Esophagus (tissue), 2 donors: ENCODE measurements at regions not wholly inside any gene's neighbourhood (a gene's known extent, or its start where the extent isn't known, plus 50 kb on each side); places are given as distances from the start of the nearest gene placed in this dataset.
"Not testable (repeated sequence)": the region's sequence is repeated elsewhere in the genome, so short reads cannot be mapped to it uniquely, and the experiment has no call there.

ENCODE experiments used
- H3K27ac ChIP-seq, 2 donors: one replicate each; pipeline ENCODE4 v1.5.1; 2013; ENCODE audit warnings: low read depth in 2 of 2, mild to moderate bottlenecking in 2 of 2, inconsistent platforms in 1 of 2, low read length in 1 of 2, moderate library complexity in 1 of 2
- H3K27me3 ChIP-seq, 2 donors: one replicate each; pipeline ENCODE4 v1.6.1; 2013; ENCODE audit warnings: low read length in 2 of 2, control low read depth in 1 of 2, mild to moderate bottlenecking in 1 of 2; ENCODE audit not compliant: insufficient read depth in 2 of 2, control insufficient read depth in 1 of 2
- H3K36me3 ChIP-seq, 2 donors: one replicate each; pipeline ENCODE4 v1.6.1; 2013; ENCODE audit warnings: low read length in 1 of 2; ENCODE audit not compliant: control insufficient read depth in 2 of 2, insufficient read depth in 2 of 2
- H3K4me1 ChIP-seq, 2 donors: one replicate each; pipeline ENCODE4 v1.6.1; 2013; ENCODE audit warnings: low read length in 1 of 2; ENCODE audit not compliant: control insufficient read depth in 2 of 2, insufficient read depth in 2 of 2
- H3K4me3 ChIP-seq, 2 donors: one replicate each; pipeline ENCODE4 v1.5.1; 2013; ENCODE audit warnings: low read length in 2 of 2, mild to moderate bottlenecking in 2 of 2, low read depth in 1 of 2, moderate library complexity in 1 of 2
- H3K9me3 ChIP-seq, 2 donors: one replicate each; pipeline ENCODE4 v1.6.1; 2013; ENCODE audit warnings: mild to moderate bottlenecking in 2 of 2, low read depth in 1 of 2, low read length in 1 of 2, moderate library complexity in 1 of 2; ENCODE audit not compliant: control insufficient read depth in 2 of 2, insufficient read depth in 1 of 2
- WGBS, 2 donors: extraction: QIAGEN DNeasy Blood & Tissue Kit; methylation state at CpG; one replicate each; pipeline ENCODE4 v1.1.7; 2013; 5-methylcytosine and 5-hydroxymethylcytosine counted together
- donor health status: healthy with polysubstance abuse.
- donor health status: Bipolar disorder and iron deficiency.

- WGBS, 2 donors: 88 to 89% methylated on average over 21 of the region's 21 CpGs
Measured at GRCh38 chr6:168190014-168190405, 111.0 kb upstream of the FRMD1 start.

GRCh38 chr6:168189200-168190013 is 110.4 kb upstream of the FRMD1 start:
- Histone ChIP-seq H3K36me3 (no peaks in the 10 kb centered on the region), H3K27ac (no peak overlapping the region), H3K4me1 (no peaks in the 10 kb centered on the region), H3K27me3 (no peaks in the 10 kb centered on the region), H3K9me3 (peaks cover 0 to 3% of the 10 kb centered on the region in 2 donors), H3K4me3 (no peak overlapping the region)
- WGBS, 2 donors: 88 to 91% methylated on average over 10 of the region's 10 CpGs

More at GRCh38 chr6:168190014-168190405, 111.0 kb upstream of the FRMD1 start:
- H3K9me3 ChIP-seq: peaks cover 0 to 3% of the 10 kb centered on the region in 2 donors
- H3K4me1 ChIP-seq: no peaks in the 10 kb centered on the region
- no peak overlapping the region for H3K27ac ChIP-seq
- no peaks in the 10 kb centered on the region for H3K36me3 ChIP-seq
- no peak overlapping the region for H3K4me3 ChIP-seq
- H3K27me3 ChIP-seq: no peaks in the 10 kb centered on the region

- H3K9me3 ChIP-seq: peaks cover 0 to 3% of the 10 kb centered on the region in 2 donors
- no peaks in the 10 kb centered on the region for H3K36me3 ChIP-seq
- H3K4me1 ChIP-seq: no peaks in the 10 kb centered on the region
- no peak overlapping the region for H3K4me3 ChIP-seq
- H3K27ac ChIP-seq: no peak overlapping the region
- WGBS, 2 donors: 85 to 87% methylated on average over 17 of the region's 17 CpGs
- no peaks in the 10 kb centered on the region for H3K27me3 ChIP-seq
Measured at GRCh38 chr6:168188369-168189199, 109.6 kb upstream of the FRMD1 start.

- H3K9me3 ChIP-seq: peaks cover 0 to 3% of the 10 kb centered on the region in 2 donors
- 78 to 95% methylated on average over 5 of the region's 5 CpGs for WGBS, 2 donors
- no peaks in the 10 kb centered on the region for H3K27me3 ChIP-seq
- H3K4me1 ChIP-seq: no peaks in the 10 kb centered on the region
- no peaks in the 10 kb centered on the region for H3K36me3 ChIP-seq
- H3K27ac ChIP-seq: no peak overlapping the region
- no peak overlapping the region for H3K4me3 ChIP-seq
Measured at GRCh38 chr6:168186438-168186837, 107.4 kb upstream of the FRMD1 start.

GRCh38 chr6:168186018-168186417 is 107.0 kb upstream of the FRMD1 start:
- 88 to 89% methylated on average over 1 of the region's 1 CpG for WGBS, 2 donors
- not testable (repeated sequence) for H3K4me3 ChIP-seq, H3K27me3 ChIP-seq, H3K9me3 ChIP-seq, H3K4me1 ChIP-seq, H3K27ac ChIP-seq, H3K36me3 ChIP-seq

- Histone ChIP-seq H3K4me3 (no peak overlapping the region), H3K27me3 (no peaks in the 10 kb centered on the region), H3K9me3 (no peaks in the 10 kb centered on the region), H3K27ac (no peak overlapping the region), H3K4me1 (no peaks in the 10 kb centered on the region), H3K36me3 (no peaks in the 10 kb centered on the region)
- 89 to 95% methylated on average over 5 of the region's 5 CpGs for WGBS, 2 donors
Measured at GRCh38 chr6:168184701-168185100, 105.7 kb upstream of the FRMD1 start.

GRCh38 chr6:168183613-168183970 is 104.6 kb upstream of the FRMD1 start:
- H3K9me3 ChIP-seq: no peaks in the 10 kb centered on the region
- no peak overlapping the region for H3K27ac ChIP-seq
- H3K27me3 ChIP-seq: no peaks in the 10 kb centered on the region
- WGBS, 2 donors: 64 to 71% methylated on average over 6 of the region's 6 CpGs
- H3K36me3 ChIP-seq: no peaks in the 10 kb centered on the region
- H3K4me1 ChIP-seq: no peaks in the 10 kb centered on the region
- no peak overlapping the region for H3K4me3 ChIP-seq

GRCh38 chr6:168182908-168183612 is 104.0 kb upstream of the FRMD1 start:
- Histone ChIP-seq H3K27ac (no peak overlapping the region), H3K4me3 (no peak overlapping the region), H3K4me1 (no peaks in the 10 kb centered on the region), H3K27me3 (no peaks in the 10 kb centered on the region), H3K36me3 (no peaks in the 10 kb centered on the region), H3K9me3 (no peaks in the 10 kb centered on the region)
- WGBS, 2 donors: 82 to 87% methylated on average over 22 of the region's 22 CpGs

- Histone ChIP-seq H3K4me3 (no peak overlapping the region), H3K36me3 (no peaks in the 10 kb centered on the region), H3K27me3 (no peaks in the 10 kb centered on the region), H3K27ac (no peak overlapping the region), H3K4me1 (no peaks in the 10 kb centered on the region), H3K9me3 (no peaks in the 10 kb centered on the region)
- 53 to 73% methylated on average over 8 of the region's 8 CpGs for WGBS, 2 donors
Measured at GRCh38 chr6:168182366-168182765, 103.4 kb upstream of the FRMD1 start.
